MCF 10A (cell line): ENCODE measurements at regions not wholly inside any gene's neighbourhood (a gene's known extent, or its start where the extent isn't known, plus 50 kb on each side); places are given as distances from the start of the nearest gene placed in this dataset.

Source experiments
- BruUV-seq: library from RNA; stranded (reverse); fragments of 400-500 nt; replicated peaks from 2 replicates; lab custom pipeline; 2021; lab: Mats Ljungman, UMichigan
- CTCF ChIA-PET: fragments of 300-600 bp; sonication (Branson Sonifier 250); formaldehyde crosslinking; extraction: SDS; loops from one replicate; lab custom pipeline; 2021; ENCODE audit warnings: antibody characterized with exemption, inconsistent platforms; lab: Yijun Ruan, JAX
- POLR2A ChIA-PET: fragments of 300-600, 350-650 bp; sonication (Branson Sonifier 250); formaldehyde crosslinking; extraction: SDS; loops from one replicate; lab custom pipeline; 2020; ENCODE audit warnings: antibody characterized with exemption, inconsistent platforms; lab: Yijun Ruan, JAX
- DNase-seq: peaks from one replicate; pipeline ENCODE4 v3.0.0-alpha.2; 2018; ENCODE audit not compliant: unreplicated experiment
- H3K27ac Mint-ChIP-seq: one replicate; pipeline ENCODE4 v1.8.0; 2022; ENCODE audit warnings: mild to moderate bottlenecking, low read depth, mixed read lengths; ENCODE audit not compliant: unreplicated experiment
- H3K27me3 Mint-ChIP-seq: one replicate; pipeline ENCODE4 v1.8.0; 2022; ENCODE audit warnings: mixed read lengths; ENCODE audit not compliant: insufficient read depth, unreplicated experiment
- H3K36me3 Mint-ChIP-seq: one replicate; pipeline ENCODE4 v1.8.0; 2022; ENCODE audit warnings: mild to moderate bottlenecking, moderate library complexity, mixed read lengths; ENCODE audit not compliant: insufficient read depth, unreplicated experiment
- H3K4me1 Mint-ChIP-seq: one replicate; pipeline ENCODE4 v1.8.0; 2022; ENCODE audit warnings: mixed read lengths; ENCODE audit not compliant: insufficient read depth, unreplicated experiment
- H3K4me3 Mint-ChIP-seq: one replicate; pipeline ENCODE4 v1.8.0; 2022; ENCODE audit warnings: mild to moderate bottlenecking, moderate library complexity, mixed read lengths; ENCODE audit not compliant: unreplicated experiment
- H3K9me3 Mint-ChIP-seq: one replicate; pipeline ENCODE4 v1.8.0; 2022; ENCODE audit warnings: mixed read lengths; ENCODE audit not compliant: unreplicated experiment
- intact Hi-C: fragments of 100-400 bp; cut with micrococcal nuclease; formaldehyde crosslinking; loops from 2 replicates; pipeline ENCODE4 v1.14.1; 2022
- TF ChIP-seq, protein P1 (sequence below): fragments of 200-600 bp; IDR thresholded peaks from one replicate; pipeline ENCODE4 v1.8.0; 2022; ENCODE audit warnings: antibody characterized with exemption, mild to moderate bottlenecking; ENCODE audit not compliant: unreplicated experiment

DNA sequence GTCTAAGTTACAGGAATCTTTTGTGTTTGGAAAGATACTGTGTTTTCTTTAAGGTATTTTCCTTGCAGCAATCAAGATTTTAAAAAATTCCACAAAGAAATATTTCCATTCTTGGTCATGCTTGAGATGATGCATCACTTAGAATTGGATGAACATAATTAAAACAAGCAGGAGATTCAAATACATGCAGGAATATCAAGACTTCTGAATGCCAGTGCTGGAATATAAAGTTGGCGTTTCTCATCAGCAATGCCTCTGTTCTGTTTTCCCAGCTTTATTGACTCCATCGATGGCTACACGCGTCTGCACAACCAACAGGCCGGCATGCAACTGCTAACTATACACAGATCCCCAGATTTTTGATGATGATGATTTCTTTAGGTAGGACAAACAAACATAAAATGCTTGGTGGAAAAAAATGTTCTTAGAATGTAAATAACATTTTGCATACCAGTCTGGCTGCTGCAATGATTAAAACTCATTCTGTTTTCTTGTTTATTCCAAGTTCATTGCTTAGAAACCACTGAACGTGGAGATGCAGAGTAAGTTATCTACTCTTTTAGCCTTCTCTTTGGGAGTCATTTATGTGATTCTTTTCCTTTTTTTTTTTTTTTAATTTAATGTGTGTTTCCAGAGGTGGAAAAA is 91.3 kb upstream of the FAM171A1 start:
- no TSS peak for BruUV-seq
- POLR2A ChIA-PET, result no interaction called here
- intact Hi-C loops, result no loop called here
- H3K27me3 Mint-ChIP-seq, result peaks cover 28% of the 10 kb centered on the region
- H3K4me1 Mint-ChIP-seq, result no peaks in the 10 kb centered on the region
- TF ChIP-seq, protein P1, sequence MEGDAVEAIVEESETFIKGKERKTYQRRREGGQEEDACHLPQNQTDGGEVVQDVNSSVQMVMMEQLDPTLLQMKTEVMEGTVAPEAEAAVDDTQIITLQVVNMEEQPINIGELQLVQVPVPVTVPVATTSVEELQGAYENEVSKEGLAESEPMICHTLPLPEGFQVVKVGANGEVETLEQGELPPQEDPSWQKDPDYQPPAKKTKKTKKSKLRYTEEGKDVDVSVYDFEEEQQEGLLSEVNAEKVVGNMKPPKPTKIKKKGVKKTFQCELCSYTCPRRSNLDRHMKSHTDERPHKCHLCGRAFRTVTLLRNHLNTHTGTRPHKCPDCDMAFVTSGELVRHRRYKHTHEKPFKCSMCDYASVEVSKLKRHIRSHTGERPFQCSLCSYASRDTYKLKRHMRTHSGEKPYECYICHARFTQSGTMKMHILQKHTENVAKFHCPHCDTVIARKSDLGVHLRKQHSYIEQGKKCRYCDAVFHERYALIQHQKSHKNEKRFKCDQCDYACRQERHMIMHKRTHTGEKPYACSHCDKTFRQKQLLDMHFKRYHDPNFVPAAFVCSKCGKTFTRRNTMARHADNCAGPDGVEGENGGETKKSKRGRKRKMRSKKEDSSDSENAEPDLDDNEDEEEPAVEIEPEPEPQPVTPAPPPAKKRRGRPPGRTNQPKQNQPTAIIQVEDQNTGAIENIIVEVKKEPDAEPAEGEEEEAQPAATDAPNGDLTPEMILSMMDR, result no peak
- no peak for DNase-seq
- H3K9me3 Mint-ChIP-seq, result no peaks in the 10 kb centered on the region
- no peak overlapping the region for H3K4me3 Mint-ChIP-seq
- CTCF ChIA-PET, result no interaction called here
- H3K36me3 Mint-ChIP-seq, result no peaks in the 10 kb centered on the region
- no peak overlapping the region for H3K27ac Mint-ChIP-seq

DNA sequence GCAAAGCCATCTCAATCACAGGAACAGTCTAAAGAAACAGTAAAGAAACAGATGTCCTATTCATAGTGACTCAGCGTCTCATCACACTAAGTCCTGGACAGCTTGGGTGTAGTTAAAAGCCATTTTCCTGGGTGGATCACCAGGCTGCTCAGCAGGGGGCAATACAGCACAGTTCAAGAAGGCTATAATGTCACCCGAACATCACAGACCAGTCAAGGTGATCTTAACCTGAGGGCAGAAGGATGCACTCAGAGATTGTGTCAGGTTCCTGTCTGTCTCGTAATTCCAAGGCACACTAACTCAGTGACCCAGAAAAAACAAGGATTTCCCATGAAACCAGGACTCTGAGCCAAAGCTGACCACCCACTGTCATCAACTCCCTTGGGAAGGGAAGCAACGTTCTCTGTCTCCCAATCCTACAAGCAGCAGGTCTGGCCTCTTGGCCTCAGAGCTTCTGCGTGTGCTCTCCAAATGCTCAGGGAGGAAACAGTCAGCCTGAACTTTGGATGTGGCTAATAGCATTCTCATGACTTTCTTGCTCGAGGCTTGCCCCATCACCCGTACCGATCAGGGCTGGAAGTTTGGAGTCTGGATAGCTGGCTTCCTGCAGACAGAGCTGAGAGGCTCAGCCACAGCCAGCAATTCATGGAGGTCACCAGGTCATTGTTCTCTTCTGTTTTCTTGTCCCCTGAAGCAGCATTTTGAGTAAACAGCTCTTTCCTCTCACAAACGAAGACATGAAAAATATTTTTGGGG is 90.4 kb upstream of the FAM171A1 start:
- TF ChIP-seq, protein P1, result no peak
- Mint-ChIP-seq H3K4me1 (no peaks in the 10 kb centered on the region), H3K36me3 (no peaks in the 10 kb centered on the region), H3K9me3 (no peaks in the 10 kb centered on the region), H3K27ac (no peak overlapping the region), H3K4me3 (no peak overlapping the region), H3K27me3 (peaks cover 19% of the 10 kb centered on the region)
- no TSS peak for BruUV-seq
- DNase-seq, result peak; percentile 26
- ChIA-PET POLR2A (no interaction called here), CTCF (interaction anchor here (0.6 kb wide), 1 partner anchor 264 kb away, joined by 3 read pairs; no protein-coding TSS in a partner anchor)
- intact Hi-C loops, result no loop called here

DNA sequence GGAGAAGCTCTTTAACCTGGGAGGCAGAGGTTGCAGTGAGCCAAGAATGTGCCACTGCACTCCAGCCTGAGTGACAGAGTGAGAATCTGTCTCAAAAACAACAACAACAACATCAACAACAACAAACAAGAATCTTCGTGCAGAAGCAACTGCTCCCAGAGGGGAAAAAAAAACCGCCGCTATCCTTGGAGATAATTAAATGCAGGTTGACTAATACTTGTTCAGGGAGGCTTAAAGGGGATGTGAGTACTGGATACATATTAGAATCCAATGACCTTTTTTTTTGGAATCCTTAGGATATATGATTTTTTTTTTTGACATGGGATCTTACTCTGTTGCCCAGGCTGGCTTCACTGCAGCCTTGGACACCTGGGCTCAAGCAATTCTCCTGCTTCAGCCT is 89.6 kb upstream of the FAM171A1 start:
- Mint-ChIP-seq H3K4me1 (no peaks in the 10 kb centered on the region), H3K27ac (no peak overlapping the region), H3K36me3 (no peaks in the 10 kb centered on the region), H3K27me3 (peaks cover 17% of the 10 kb centered on the region), H3K9me3 (no peaks in the 10 kb centered on the region), H3K4me3 (no peak overlapping the region)
- TF ChIP-seq, protein P1, result no peak
- no TSS peak for BruUV-seq
- DNase-seq, result no peak
- ChIA-PET POLR2A (no interaction called here), CTCF (interaction anchor here (0.6 kb wide), 2 partner anchors 264 to 267 kb away, joined by 3 read pairs; no protein-coding TSS in a partner anchor)
- intact Hi-C loops, result no loop called here

DNA sequence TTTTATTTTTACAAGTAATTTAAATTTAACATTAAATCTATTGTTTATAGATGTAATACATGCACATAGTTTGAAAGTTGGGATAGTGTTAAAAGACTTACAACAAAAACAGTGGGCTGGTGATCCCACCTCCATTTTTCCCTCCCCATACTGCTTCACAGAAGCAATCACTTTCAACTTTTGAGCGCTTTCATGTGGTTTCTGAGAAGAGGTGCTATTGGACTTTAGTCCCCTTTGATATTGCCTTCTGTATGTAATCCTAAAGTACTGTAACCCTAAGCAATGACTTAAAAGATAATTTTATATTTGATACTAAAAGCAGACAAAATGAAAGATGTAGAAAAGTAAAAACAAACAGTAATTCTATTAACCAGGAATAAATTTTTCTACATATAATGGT is 88.1 kb upstream of the FAM171A1 start:
- ChIA-PET CTCF (no interaction called here), POLR2A (no interaction called here)
- no TSS peak for BruUV-seq
- DNase-seq, result no peak
- TF ChIP-seq, protein P1, result no peak
- peaks cover 28% of the 10 kb centered on the region for H3K27me3 Mint-ChIP-seq
- H3K4me3 Mint-ChIP-seq, result no peak overlapping the region
- intact Hi-C loops, result no loop called here
- no peaks in the 10 kb centered on the region for H3K4me1 Mint-ChIP-seq
- no peak overlapping the region for H3K27ac Mint-ChIP-seq
- no peaks in the 10 kb centered on the region for H3K9me3 Mint-ChIP-seq
- no peaks in the 10 kb centered on the region for H3K36me3 Mint-ChIP-seq
